PC-3 (cell line): ENCODE measurements at regions not wholly inside any gene's neighbourhood (a gene's known extent, or its start where the extent isn't known, plus 50 kb on each side); places are given as distances from the start of the nearest gene placed in this dataset.

Source experiments
- ATAC-seq: fragments of 200-7000 bp; cut with Tn5 transposase; 2 replicates; pipeline ENCODE4 v1.9.1; 2020; ENCODE audit warnings: mild to moderate bottlenecking, moderate library complexity
- BruUV-seq: library from RNA; stranded (reverse); fragments of 400-500 nt; replicated peaks from 2 replicates; lab custom pipeline; 2021; lab: Mats Ljungman, UMichigan
- CTCF ChIA-PET: fragments of 300-600 bp; sonication (Branson Sonifier 250); formaldehyde crosslinking; loops from one replicate; lab custom pipeline; 2022; ENCODE audit warnings: antibody characterized with exemption; lab: Charles Lee
- POLR2A ChIA-PET: fragments of 300-600 bp; sonication (Branson Sonifier 250); formaldehyde crosslinking; loops from one replicate; lab custom pipeline; 2022; ENCODE audit warnings: antibody characterized with exemption; ENCODE audit not compliant: unreplicated experiment; lab: Charles Lee
- DNase-seq: peaks from one replicate; pipeline ENCODE4 v3.0.0-alpha.2; 2015
- H2AFZ ChIP-seq: fragments of 300-600 bp; sonication (generic); 2 replicates; pipeline ENCODE4 v1.6.0; 2016; ENCODE audit warnings: antibody characterized with exemption, low read length
- H3F3A ChIP-seq: fragments of 300-600 bp; sonication (generic); one replicate; pipeline ENCODE4 v1.6.0; 2017; ENCODE audit warnings: antibody characterized with exemption, low read length, control low read depth, mild to moderate bottlenecking; ENCODE audit not compliant: unreplicated experiment
- H3K27ac ChIP-seq: fragments of 300-600 bp; sonication (generic); 2 replicates; pipeline ENCODE4 v1.5.1; 2016; ENCODE audit warnings: mild to moderate bottlenecking, low read length
- H3K27me3 ChIP-seq: fragments of 300-600 bp; sonication (generic); 2 replicates; pipeline ENCODE4 v1.6.1; 2016; ENCODE audit warnings: low read length, mixed read lengths
- H3K36me3 ChIP-seq: fragments of 300-600 bp; sonication (generic); 2 replicates; pipeline ENCODE4 v1.6.1; 2016; ENCODE audit warnings: low read depth, mixed run types, low read length, mixed read lengths
- H3K4me1 ChIP-seq: fragments of 300-600 bp; sonication (generic); 2 replicates; pipeline ENCODE4 v1.5.1; 2016; ENCODE audit warnings: low read length; ENCODE audit not compliant: insufficient read depth
- H3K4me2 ChIP-seq: fragments of 300-600 bp; sonication (generic); 2 replicates; pipeline ENCODE4 v1.6.0; 2016; ENCODE audit warnings: low read length
- H3K4me3 ChIP-seq: fragments of 300-600 bp; sonication (generic); 2 replicates; pipeline ENCODE4 v1.5.1; 2016; ENCODE audit warnings: mild to moderate bottlenecking, low read length, mixed read lengths
- H3K79me2 ChIP-seq: fragments of 300-600 bp; sonication (generic); 2 replicates; pipeline ENCODE4 v1.6.1; 2017; ENCODE audit warnings: low read length, mixed read lengths
- H3K9ac ChIP-seq: fragments of 300-600 bp; sonication (generic); 2 replicates; pipeline ENCODE4 v1.6.0; 2016; ENCODE audit warnings: mild to moderate bottlenecking, low read length
- H3K9me2 ChIP-seq: fragments of 300-600 bp; sonication (generic); replicated peaks from 2 replicates; pipeline ENCODE4 v1.6.1; 2016; ENCODE audit warnings: mixed run types, low read length, mixed read lengths
- H3K9me3 ChIP-seq: fragments of 300-600 bp; sonication (generic); 2 replicates; pipeline ENCODE4 v1.6.1; 2016; ENCODE audit warnings: low read length, mixed read lengths
- H4K20me1 ChIP-seq: fragments of 300-600 bp; sonication (generic); 2 replicates; pipeline ENCODE4 v1.6.1; 2016; ENCODE audit warnings: low read length, mixed read lengths
- CTCF ChIP-seq: fragments of 300-600 bp; sonication (generic); conservative IDR thresholded peaks from 2 replicates; pipeline ENCODE4 v1.5.1; 2017; ENCODE audit warnings: antibody characterized with exemption, low read depth, mild to moderate bottlenecking, low read length
- EZH2 ChIP-seq: fragments of 300-600 bp; sonication (generic); IDR thresholded peaks from one replicate; pipeline ENCODE4 v1.6.1; 2017; ENCODE audit warnings: antibody characterized with exemption, mild to moderate bottlenecking, low read length; ENCODE audit not compliant: unreplicated experiment
- EZH2phosphoT487 ChIP-seq: fragments of 300-600 bp; sonication (generic); IDR thresholded peaks from 2 replicates; pipeline ENCODE4 v1.6.1; 2018; ENCODE audit warnings: mild to moderate bottlenecking, antibody characterized with exemption, low read length, borderline replicate concordance
- intact Hi-C: fragments of 100-400 bp; cut with micrococcal nuclease; formaldehyde crosslinking; loops from 2 replicates; pipeline ENCODE4 v1.9.0; 2023

- BruUV-seq: no TSS peak
- Histone ChIP-seq H4K20me1 (no peaks in the 10 kb centered on the region), H3K4me1 (no peaks in the 10 kb centered on the region), H3K4me2 (no peak overlapping the region), H3K9me2 (no peaks in the 10 kb centered on the region), H3K79me2 (no peaks in the 10 kb centered on the region), H3K36me3 (no peaks in the 10 kb centered on the region), H3K9me3 (no peaks in the 10 kb centered on the region), H3K27me3 (no peaks in the 10 kb centered on the region), H3F3A (no peaks in the 10 kb centered on the region), H3K4me3 (no peak overlapping the region), H2AFZ (no peak overlapping the region), H3K27ac (no peak overlapping the region), H3K9ac (no peak overlapping the region)
- ChIA-PET POLR2A (no interaction called here), CTCF (no interaction called here)
- intact Hi-C loops: no loop called here
- ATAC-seq (no peak), DNase-seq (no peak)
- no peak for TF ChIP-seq CTCF
- TF ChIP-seq EZH2: no peak
- TF ChIP-seq EZH2phosphoT487: no peak
These were observed 83.9 kb upstream of the MSX1 start for GRCh38 chr4:4775493-4776004.

DNA sequence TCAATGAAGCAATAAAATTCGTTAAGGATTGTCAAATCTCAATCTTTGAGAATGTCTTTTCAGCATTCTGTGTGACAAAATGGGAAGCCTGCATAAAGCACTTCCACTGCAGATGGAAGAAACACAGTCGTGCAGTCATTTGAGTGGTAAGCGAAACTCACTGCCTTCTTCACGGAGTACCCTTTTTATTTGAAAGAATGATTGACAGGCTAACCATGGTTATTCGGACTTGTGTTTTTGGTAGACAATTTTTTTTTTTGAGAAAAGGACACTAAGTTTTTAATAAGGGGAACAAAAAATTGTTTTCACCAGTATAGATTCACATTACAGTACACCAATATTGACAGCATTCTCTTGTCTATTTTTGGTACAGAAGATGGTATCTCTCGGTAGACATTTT, 86.9 kb upstream of the MSX1 start:
- intact Hi-C loops: no loop called here
- POLR2A ChIA-PET: no interaction called here
- Histone ChIP-seq H3K27ac (no peak overlapping the region), H3K9ac (no peak overlapping the region), H4K20me1 (no peaks in the 10 kb centered on the region), H2AFZ (no peak overlapping the region), H3K4me3 (no peak overlapping the region), H3K9me2 (no peaks in the 10 kb centered on the region), H3K4me2 (no peak overlapping the region), H3K27me3 (no peaks in the 10 kb centered on the region), H3K36me3 (no peaks in the 10 kb centered on the region), H3F3A (no peaks in the 10 kb centered on the region), H3K4me1 (no peaks in the 10 kb centered on the region), H3K79me2 (no peaks in the 10 kb centered on the region), H3K9me3 (no peaks in the 10 kb centered on the region)
- DNase-seq: no peak
- CTCF ChIA-PET: no interaction called here
- no peak for ATAC-seq
- no TSS peak for BruUV-seq
- TF ChIP-seq CTCF: no peak
- no peak for TF ChIP-seq EZH2phosphoT487
- no peak for TF ChIP-seq EZH2

DNA sequence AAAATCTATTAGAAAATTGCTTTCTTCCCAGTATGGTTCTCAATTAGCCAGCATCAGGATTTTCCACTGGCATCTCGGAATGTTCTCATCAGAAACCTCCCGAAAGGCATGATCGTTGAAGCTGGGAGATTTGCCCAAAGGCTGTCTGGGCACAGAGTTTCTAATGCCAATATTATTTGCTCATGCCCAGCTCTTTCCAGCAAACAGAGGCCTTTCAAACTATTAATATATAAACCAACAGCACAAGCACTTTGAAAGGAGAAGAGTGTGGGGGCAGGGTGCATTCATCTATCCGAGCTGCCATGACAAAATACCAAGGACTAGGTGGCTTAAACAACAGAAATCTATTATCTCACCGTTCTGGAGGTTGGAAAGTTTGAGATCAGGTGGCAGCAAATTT, 88.3 kb upstream of the MSX1 start:
- no peak overlapping the region for H3K9ac ChIP-seq
- H2AFZ ChIP-seq: no peak overlapping the region
- H3K4me1 ChIP-seq: no peaks in the 10 kb centered on the region
- H3K9me2 ChIP-seq: no peaks in the 10 kb centered on the region
- no peak for ATAC-seq
- intact Hi-C loops: no loop called here
- no TSS peak for BruUV-seq
- CTCF ChIA-PET: no interaction called here
- H4K20me1 ChIP-seq: no peaks in the 10 kb centered on the region
- H3K79me2 ChIP-seq: no peaks in the 10 kb centered on the region
- H3F3A ChIP-seq: no peaks in the 10 kb centered on the region
- H3K27me3 ChIP-seq: no peaks in the 10 kb centered on the region
- no peaks in the 10 kb centered on the region for H3K36me3 ChIP-seq
- no peak for TF ChIP-seq EZH2
- TF ChIP-seq EZH2phosphoT487: no peak
- TF ChIP-seq CTCF: no peak
- no peak for DNase-seq
- H3K4me3 ChIP-seq: no peak overlapping the region
- POLR2A ChIA-PET: no interaction called here
- no peak overlapping the region for H3K4me2 ChIP-seq
- no peak overlapping the region for H3K27ac ChIP-seq
- H3K9me3 ChIP-seq: no peaks in the 10 kb centered on the region
